ENCODE measurements at regions not wholly inside any gene's neighbourhood (a gene's known extent, or its start where the extent isn't known, plus 50 kb on each side); places are given as distances from the start of the nearest gene placed in this dataset.

- TF ChIP-seq ZNF462 (CRISPR knock-in tag; IDR thresholded peaks at IDR 0.05) (no peak), REST (IDR thresholded peaks at IDR 0.05; ENCODE audit: unreplicated experiment) (no peak), CTCF (conservative IDR thresholded peaks at IDR 0.05; ENCODE audit: low read depth in 2 of 2) (no peak), ETS1 (IDR thresholded peaks at IDR 0.05) (no peak), JUNB (IDR thresholded peaks at IDR 0.05; ENCODE audit: unreplicated experiment) (no peak), NANOG (IDR thresholded peaks at IDR 0.05; ENCODE audit: borderline replicate concordance) (no peak), CREB1 (CRISPR knock-in tag; IDR thresholded peaks at IDR 0.05; ENCODE audit: low read depth) (no peak)
Observed at GRCh38 chr13:80501556-80501955, 160.6 kb upstream of the SPRY2 start (continued).
